Kidney epithelial cell (primary cell): ENCODE measurements at regions not wholly inside any gene's neighbourhood (a gene's known extent, or its start where the extent isn't known, plus 50 kb on each side); places are given as distances from the start of the nearest gene placed in this dataset.

Experiments used
- DNase-seq: peaks from one replicate; pipeline ENCODE4 v3.0.0-alpha.2; 2010; ENCODE audit warnings: low read depth
- H3K27me3 ChIP-seq: 2 replicates; pipeline ENCODE4 v1.6.0; 2011; ENCODE audit warnings: low read length; ENCODE audit not compliant: control insufficient read depth, insufficient read depth
- H3K36me3 ChIP-seq: 2 replicates; pipeline ENCODE4 v1.5.1; 2011; ENCODE audit warnings: low read length; ENCODE audit not compliant: control insufficient read depth, insufficient read depth
- H3K4me3 ChIP-seq: 2 replicates; pipeline ENCODE4 v1.5.1; 2011; ENCODE audit warnings: low read depth, mild to moderate bottlenecking, control low read depth, low read length
- CTCF ChIP-seq: IDR thresholded peaks from 2 replicates; pipeline ENCODE4 v1.5.1; 2011; ENCODE audit warnings: mild to moderate bottlenecking, moderate library complexity, low read length, control low read depth, inconsistent platforms; ENCODE audit not compliant: insufficient read depth, poor library complexity, severe bottlenecking

- Histone ChIP-seq H3K27me3 (no peaks in the 10 kb centered on the region), H3K36me3 (no peaks in the 10 kb centered on the region), H3K4me3 (no peak overlapping the region)
- no peak for TF ChIP-seq CTCF
- DNase-seq = no peak
These were observed 62.5 kb upstream of the SYNCRIP start for GRCh38 chr6:85705220-85705619.

GRCh38 chr6:85703406-85703805 lies 60.7 kb upstream of the SYNCRIP start:
- TF ChIP-seq CTCF = no peak
- Histone ChIP-seq H3K27me3 (no peaks in the 10 kb centered on the region), H3K36me3 (no peaks in the 10 kb centered on the region), H3K4me3 (no peak overlapping the region)
- no peak for DNase-seq
